ENCODE measurements at regions not wholly inside any gene's neighbourhood (a gene's known extent, or its start where the extent isn't known, plus 50 kb on each side); places are given as distances from the start of the nearest gene placed in this dataset.

- H3K4me1 ChIP-seq = peaks cover 8% of the 10 kb centered on the region; the same call in 1 of the 2 replicates
- no peaks in the 10 kb centered on the region for H3K27me3 ChIP-seq
- H3K27ac ChIP-seq = no peak overlapping the region
- no peak for DNase-seq
- H3K4me3 ChIP-seq = no peak overlapping the region
- H3K36me3 ChIP-seq = no peaks in the 10 kb centered on the region
- no peaks in the 10 kb centered on the region for H3K9me3 ChIP-seq (replicated peaks)
These were observed 235.0 kb downstream of the LOXHD1 start for GRCh38 chr18:46421973-46422551.

- Histone ChIP-seq H3K9me3 (replicated peaks) (no peaks in the 10 kb centered on the region), H3K4me1 (peaks cover 8% of the 10 kb centered on the region; the same call in 1 of the 2 replicates), H3K4me3 (no peak overlapping the region), H3K27me3 (no peaks in the 10 kb centered on the region), H3K27ac (no peak overlapping the region), H3K36me3 (no peaks in the 10 kb centered on the region)
- no peak for DNase-seq
These were observed 234.4 kb downstream of the LOXHD1 start for GRCh38 chr18:46422552-46423055.

GRCh38 chr18:46423226-46423805 lies 233.7 kb downstream of the LOXHD1 start:
- no peaks in the 10 kb centered on the region for H3K27me3 ChIP-seq
- no peak for DNase-seq
- H3K4me1 ChIP-seq = peaks cover 8% of the 10 kb centered on the region; the same call in 1 of the 2 replicates
- no peaks in the 10 kb centered on the region for H3K36me3 ChIP-seq
- no peak overlapping the region for H3K27ac ChIP-seq
- H3K4me3 ChIP-seq = no peak overlapping the region
- no peaks in the 10 kb centered on the region for H3K9me3 ChIP-seq (replicated peaks)

- no peaks in the 10 kb centered on the region for H3K27me3 ChIP-seq
- no peak overlapping the region for H3K4me3 ChIP-seq
- DNase-seq = peak; percentile 53 to 69
- H3K36me3 ChIP-seq = no peaks in the 10 kb centered on the region
- no peak overlapping the region for H3K27ac ChIP-seq
- no peaks in the 10 kb centered on the region for H3K9me3 ChIP-seq (replicated peaks)
- peaks cover 8% of the 10 kb centered on the region; the same call in 1 of the 2 replicates for H3K4me1 ChIP-seq
These were observed 232.1 kb downstream of the LOXHD1 start for GRCh38 chr18:46424898-46425297.

GRCh38 chr18:46425511-46425910 lies 231.5 kb downstream of the LOXHD1 start:
- no peaks in the 10 kb centered on the region for H3K36me3 ChIP-seq
- no peak overlapping the region for H3K4me3 ChIP-seq
- no peaks in the 10 kb centered on the region for H3K9me3 ChIP-seq (replicated peaks)
- no peak overlapping the region for H3K27ac ChIP-seq
- peaks cover 8% of the 10 kb centered on the region; the same call in 1 of the 2 replicates for H3K4me1 ChIP-seq
- no peak for DNase-seq
- no peaks in the 10 kb centered on the region for H3K27me3 ChIP-seq

GRCh38 chr18:46426021-46426678 lies 230.9 kb downstream of the LOXHD1 start:
- DNase-seq = no peak
- Histone ChIP-seq H3K27ac (no peak overlapping the region), H3K36me3 (no peaks in the 10 kb centered on the region), H3K9me3 (replicated peaks) (no peaks in the 10 kb centered on the region), H3K4me1 (peaks cover 8% of the 10 kb centered on the region; the same call in 1 of the 2 replicates), H3K27me3 (no peaks in the 10 kb centered on the region), H3K4me3 (no peak overlapping the region)

GRCh38 chr18:46426679-46427047 lies 230.4 kb downstream of the LOXHD1 start:
- no peak for DNase-seq
- Histone ChIP-seq H3K36me3 (no peaks in the 10 kb centered on the region), H3K27me3 (no peaks in the 10 kb centered on the region), H3K4me1 (peaks cover 8% of the 10 kb centered on the region; the same call in 1 of the 2 replicates), H3K4me3 (no peak overlapping the region), H3K9me3 (replicated peaks) (no peaks in the 10 kb centered on the region), H3K27ac (no peak overlapping the region)

Data from SJCRH30 (cell line).